Liver (tissue), 8 donors: ENCODE measurements at regions not wholly inside any gene's neighbourhood (a gene's known extent, or its start where the extent isn't known, plus 50 kb on each side); places are given as distances from the start of the nearest gene placed in this dataset.
A peak's percentile ranks its signal among the peaks of the same experiment; 100 is the strongest.

Experiments used
- DNase-seq: peaks from one replicate; pipeline ENCODE4 v3.0.0-alpha.2; 2017; ENCODE audit warnings: low spot score
- H3K27ac ChIP-seq, 2 donors: one replicate each; pipeline ENCODE4 v1.7.0; 2013; ENCODE audit warnings: inconsistent platforms in 2 of 2, low read length in 2 of 2, control low read depth in 1 of 2, low read depth in 1 of 2, mild to moderate bottlenecking in 1 of 2
- H3K27me3 ChIP-seq, 4 donors: one replicate each; pipeline versions ENCODE4 v1.6.1 to v1.7.0; 2013; ENCODE audit warnings: low read length in 3 of 4, inconsistent platforms in 1 of 4, mild to moderate bottlenecking in 1 of 4, moderate library complexity in 1 of 4; ENCODE audit not compliant: control insufficient read depth in 4 of 4, insufficient read depth in 4 of 4
- H3K36me3 ChIP-seq, 4 donors: one replicate each; pipeline versions ENCODE4 v1.6.1 to v1.7.0; 2013; ENCODE audit warnings: low read length in 3 of 4, mild to moderate bottlenecking in 3 of 4, low read depth in 1 of 4, moderate library complexity in 1 of 4; ENCODE audit not compliant: control insufficient read depth in 4 of 4, insufficient read depth in 3 of 4
- H3K4me1 ChIP-seq, 4 donors: one replicate each; pipeline versions ENCODE4 v1.6.1 to v1.7.0; 2013; ENCODE audit warnings: low read length in 3 of 4, mild to moderate bottlenecking in 3 of 4, moderate library complexity in 1 of 4; ENCODE audit not compliant: control insufficient read depth in 4 of 4, insufficient read depth in 4 of 4
- H3K4me3 ChIP-seq, 3 donors: one replicate each; pipeline versions ENCODE4 v1.6.1 to v1.7.0; 2013; ENCODE audit warnings: low read length in 3 of 3, control low read depth in 1 of 3, low read depth in 1 of 3, mild to moderate bottlenecking in 1 of 3
- H3K9ac ChIP-seq, 2 donors: one replicate each; pipeline ENCODE4 v1.7.0; 2013; ENCODE audit warnings: low read length in 2 of 2, mild to moderate bottlenecking in 2 of 2, moderate library complexity in 2 of 2, control low read depth in 1 of 2, low read depth in 1 of 2
- H3K9me3 ChIP-seq, 4 donors: one replicate each; pipeline versions ENCODE4 v1.6.1 to v1.7.0; 2013; ENCODE audit warnings: low read length in 3 of 4; ENCODE audit not compliant: control insufficient read depth in 4 of 4
- ATF3 ChIP-seq: IDR thresholded peaks from 2 replicates; pipeline ENCODE4 v1.6.1; 2016; ENCODE audit warnings: antibody characterized with exemption
- CTCF ChIP-seq: fragments of 150-350 bp; IDR thresholded peaks from 2 replicates; pipeline ENCODE4 v1.5.1; 2017; ENCODE audit warnings: improper control_type of control experiment, low read depth, low read length; ENCODE audit not compliant: missing input control
- EGR1 ChIP-seq, 2 donors: IDR thresholded peaks; 2 replicates each; pipeline ENCODE4 v1.6.1; 2016 to 2018; ENCODE audit warnings: antibody characterized with exemption in 2 of 2, low read depth in 2 of 2
- FOXA1 ChIP-seq: IDR thresholded peaks from 2 replicates; pipeline ENCODE4 v1.6.1; 2016; ENCODE audit warnings: antibody characterized with exemption
- GABPA ChIP-seq, 2 donors: IDR thresholded peaks in 1 of 2; conservative IDR thresholded peaks in 1 of 2; 2 replicates each; pipeline ENCODE4 v1.6.1; 2016; ENCODE audit warnings: antibody characterized with exemption in 2 of 2, mild to moderate bottlenecking in 1 of 2, moderate library complexity in 1 of 2
- HNF4A ChIP-seq, 2 donors: conservative IDR thresholded peaks; 2 replicates each; pipeline ENCODE4 v1.6.1; 2016; ENCODE audit warnings: antibody characterized with exemption in 2 of 2, mild to moderate bottlenecking in 2 of 2
- HNF4G ChIP-seq: IDR thresholded peaks from 2 replicates; pipeline ENCODE4 v1.6.1; 2016; ENCODE audit warnings: antibody characterized with exemption
- JUND ChIP-seq, 2 donors: IDR thresholded peaks; 2 replicates each; pipeline ENCODE4 v1.6.1; 2016; ENCODE audit warnings: antibody characterized with exemption in 2 of 2
- NR2F2 ChIP-seq: IDR thresholded peaks from 2 replicates; pipeline ENCODE4 v1.6.1; 2016; ENCODE audit warnings: antibody characterized with exemption
- RAD21 ChIP-seq, 2 donors: IDR thresholded peaks; 2 replicates each; pipeline ENCODE4 v1.6.1; 2016; ENCODE audit warnings: antibody characterized with exemption in 2 of 2, mild to moderate bottlenecking in 2 of 2
- RXRA ChIP-seq, 2 donors: IDR thresholded peaks; 2 replicates each; pipeline ENCODE4 v1.6.1; 2017 to 2018; ENCODE audit warnings: antibody characterized with exemption in 2 of 2, mild to moderate bottlenecking in 1 of 2
- SP1 ChIP-seq: IDR thresholded peaks from 2 replicates; pipeline ENCODE4 v1.6.1; 2018; ENCODE audit warnings: antibody characterized with exemption, mild to moderate bottlenecking
- TAF1 ChIP-seq: conservative IDR thresholded peaks from 2 replicates; pipeline ENCODE4 v1.6.1; 2016; ENCODE audit warnings: antibody characterized with exemption, mild to moderate bottlenecking
- YY1 ChIP-seq: IDR thresholded peaks from 2 replicates; pipeline ENCODE4 v1.6.1; 2016; ENCODE audit warnings: antibody characterized with exemption, mild to moderate bottlenecking
- ZBTB33 ChIP-seq: IDR thresholded peaks from 2 replicates; pipeline ENCODE4 v1.6.1; 2016; ENCODE audit warnings: antibody characterized with exemption
- WGBS: extraction: QIAGEN DNeasy Blood & Tissue Kit; methylation state at CpG from one replicate; pipeline ENCODE4 v1.1.7; 2013; 5-methylcytosine and 5-hydroxymethylcytosine counted together
- donor health status: healthy.
- donor health status: healthy.
- donor health status: healthy.
- donor health status: healthy.
- donor health status: healthy.

- no peak for TF ChIP-seq ZBTB33
- no peak for TF ChIP-seq HNF4A (conservative IDR thresholded peaks at IDR 0.05)
- no peak for TF ChIP-seq TAF1
- no peak for TF ChIP-seq HNF4G
Measured at GRCh38 chr2:217362286-217362685, 502.4 kb upstream of the TNP1 start (continued).

GRCh38 chr2:217361483-217361880 is 501.6 kb upstream of the TNP1 start:
- TF ChIP-seq CTCF (no peak), EGR1 (IDR thresholded peaks at IDR 0.05; ENCODE audit: low read depth in 2 of 2) (no peak), HNF4A (conservative IDR thresholded peaks at IDR 0.05) (no peak), YY1 (no peak), ATF3 (no peak), GABPA (IDR thresholded peaks at IDR 0.05 in 1 of 2, conservative IDR thresholded peaks at IDR 0.05 in 1 of 2) (no peak), NR2F2 (no peak), RAD21 (IDR thresholded peaks at IDR 0.05) (no peak), SP1 (no peak), RXRA (IDR thresholded peaks at IDR 0.05) (no peak)
- Histone ChIP-seq H3K27me3 (peaks cover 0 to 3% (median 0%) of the 10 kb centered on the region in 4 donors), H3K9me3 (no peaks in the 10 kb centered on the region), H3K4me3 (no peak overlapping the region), H3K27ac (no peak overlapping the region), H3K36me3 (no peaks in the 10 kb centered on the region), H3K4me1 (no peaks in the 10 kb centered on the region), H3K9ac (no peak overlapping the region)
- WGBS: 49% methylated on average over 2 of the region's 2 CpGs
- DNase-seq: no peak

GRCh38 chr2:217360781-217361482 is 501.1 kb upstream of the TNP1 start:
- no peaks in the 10 kb centered on the region for H3K4me1 ChIP-seq
- no peaks in the 10 kb centered on the region for H3K36me3 ChIP-seq
- no peak overlapping the region for H3K4me3 ChIP-seq
- DNase-seq: no peak
- 47% methylated on average over 4 of the region's 4 CpGs for WGBS
- H3K27me3 ChIP-seq: peaks cover 0 to 3% (median 0%) of the 10 kb centered on the region in 4 donors
- H3K9ac ChIP-seq: no peak overlapping the region
- H3K27ac ChIP-seq: no peak overlapping the region
- no peaks in the 10 kb centered on the region for H3K9me3 ChIP-seq
- TF ChIP-seq FOXA1 (no peak), JUND (IDR thresholded peaks at IDR 0.05) (peak in 1 of 2 donors; percentile 33)
